HuH-7.5 (cell line): ENCODE measurements at regions not wholly inside any gene's neighbourhood (a gene's known extent, or its start where the extent isn't known, plus 50 kb on each side); places are given as distances from the start of the nearest gene placed in this dataset.
A peak's percentile ranks its signal among the peaks of the same experiment; 100 is the strongest.

ENCODE experiments used
- DNase-seq: peaks from one replicate; pipeline ENCODE4 v3.0.0; 2011; ENCODE audit warnings: low spot score

DNA sequence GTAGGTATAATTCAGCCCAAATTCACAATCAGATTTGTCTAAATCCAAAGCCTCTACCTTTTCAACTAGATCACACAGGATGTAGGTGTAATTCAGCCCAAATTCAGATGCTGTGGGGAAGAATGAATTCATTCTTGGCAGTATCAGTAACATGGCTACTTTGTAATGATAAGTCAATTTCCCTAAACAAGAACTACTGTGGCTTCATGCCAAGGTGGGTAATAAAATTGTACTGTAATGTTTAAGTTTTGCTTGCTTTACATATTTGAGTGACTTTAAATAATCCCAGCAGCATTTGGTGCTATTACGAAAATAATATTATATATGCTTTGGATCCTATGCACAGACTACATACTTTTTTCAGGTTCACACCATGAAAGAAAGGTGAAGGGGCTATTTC is 239.1 kb downstream of the HDGFL1 start:
- DNase-seq, result no peak

DNA sequence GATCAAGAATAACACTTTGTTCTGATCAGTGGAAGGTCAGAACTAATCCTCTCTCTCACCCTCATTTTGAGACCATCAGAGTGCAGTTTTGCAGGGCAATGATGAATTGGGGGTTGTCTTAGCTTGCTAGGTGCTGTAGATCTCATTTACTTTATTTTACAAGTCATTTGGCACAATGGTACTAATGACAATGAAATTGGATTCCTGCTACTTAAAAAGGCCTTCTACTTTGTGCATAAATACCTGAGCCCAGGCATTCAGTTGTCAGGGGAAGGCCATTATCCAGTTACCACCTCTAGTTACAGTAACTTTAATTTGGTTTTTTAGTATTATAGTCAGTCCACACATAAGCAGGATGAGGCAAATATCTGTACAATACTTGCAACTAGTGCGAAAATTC is 240.0 kb downstream of the HDGFL1 start:
- no peak for DNase-seq

DNA sequence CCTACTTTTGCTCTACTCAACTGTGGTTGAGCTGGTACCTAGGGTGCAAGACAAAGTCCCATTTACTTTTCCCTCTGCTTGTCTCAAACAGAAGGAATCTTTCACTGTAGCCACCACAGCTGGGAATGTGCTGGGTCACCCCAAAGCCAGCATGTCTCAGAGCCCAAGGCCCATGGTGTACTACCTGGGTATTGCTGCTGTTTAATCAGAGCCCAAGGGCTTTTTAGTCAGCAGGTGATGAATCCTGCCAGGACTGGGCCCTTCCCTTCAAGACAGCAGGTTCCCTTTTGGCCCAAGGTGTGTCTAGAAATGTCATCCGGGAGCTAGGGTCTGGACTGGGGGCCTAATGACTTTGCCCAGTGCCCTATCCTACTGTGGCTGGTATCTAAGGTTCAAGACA is 249.8 kb downstream of the HDGFL1 start:
- no peak for DNase-seq

DNA sequence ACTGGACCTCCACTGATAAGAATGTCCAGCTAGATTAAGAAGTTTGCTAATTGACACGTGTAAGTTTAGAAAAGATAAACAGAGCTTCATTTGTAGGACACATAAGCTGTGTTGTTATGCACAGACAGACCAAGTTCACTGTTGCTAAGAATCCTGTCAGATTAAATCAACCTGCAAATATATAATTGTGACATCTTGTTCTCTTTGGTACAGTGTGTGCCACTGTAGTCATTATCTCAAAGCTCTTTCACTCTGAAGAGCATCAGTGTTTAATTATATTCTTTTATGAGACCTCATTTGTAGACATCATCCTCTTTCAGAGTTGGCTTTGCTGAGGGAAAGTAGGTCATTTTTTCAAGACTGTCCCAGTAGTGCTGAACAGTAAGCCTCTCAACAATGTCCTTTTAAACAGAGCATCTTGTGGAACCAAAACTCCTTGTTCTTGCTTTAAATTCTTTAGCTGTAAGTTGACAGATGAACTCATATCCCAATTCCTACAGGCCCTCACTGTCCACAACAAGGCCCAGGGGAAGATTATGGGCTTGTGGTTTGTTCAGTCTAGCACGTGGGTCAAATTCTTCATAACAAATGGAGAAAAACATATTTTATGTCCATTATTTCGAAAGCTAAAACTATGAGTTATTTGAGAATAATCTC is 252.4 kb downstream of the HDGFL1 start:
- DNase-seq, result no peak

DNA sequence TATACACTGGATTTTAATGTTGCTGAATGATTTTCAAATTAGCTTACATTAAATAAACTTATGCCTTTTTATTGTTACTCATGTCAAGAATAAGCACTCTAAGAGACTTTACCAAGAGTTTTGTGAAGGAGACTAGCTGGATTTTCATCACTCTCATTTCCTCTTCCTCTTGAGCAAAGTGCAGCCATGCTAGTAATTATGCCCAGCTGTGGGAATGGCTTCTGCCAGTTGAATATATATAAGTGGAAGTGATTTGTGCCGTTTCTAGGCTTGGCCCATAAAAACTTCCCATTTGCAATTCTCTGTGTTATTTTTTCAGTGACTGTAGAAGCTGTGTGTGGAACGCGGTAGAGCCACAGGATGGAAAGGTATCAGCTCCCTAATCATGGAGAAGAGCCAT is 255.8 kb downstream of the HDGFL1 start:
- DNase-seq, result no peak

DNA sequence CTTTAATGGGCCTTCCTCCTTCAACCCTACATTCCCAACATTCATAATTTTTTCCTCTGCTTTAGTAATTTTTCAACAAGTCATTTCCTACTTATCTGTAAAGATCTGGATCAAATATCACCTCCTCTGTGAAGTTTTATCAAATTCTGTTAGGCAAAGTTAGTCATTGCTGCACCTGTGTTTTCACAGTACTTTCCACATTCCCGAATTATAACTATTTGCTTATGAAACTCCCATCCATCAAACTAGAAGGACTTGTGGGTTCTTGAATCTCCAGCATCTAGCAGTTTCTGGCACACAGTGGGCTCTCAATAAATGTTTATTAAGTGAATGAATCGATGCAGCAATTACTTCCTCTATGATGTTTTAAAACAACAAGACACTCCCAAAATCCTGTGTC is 257.6 kb downstream of the HDGFL1 start:
- no peak for DNase-seq

DNA sequence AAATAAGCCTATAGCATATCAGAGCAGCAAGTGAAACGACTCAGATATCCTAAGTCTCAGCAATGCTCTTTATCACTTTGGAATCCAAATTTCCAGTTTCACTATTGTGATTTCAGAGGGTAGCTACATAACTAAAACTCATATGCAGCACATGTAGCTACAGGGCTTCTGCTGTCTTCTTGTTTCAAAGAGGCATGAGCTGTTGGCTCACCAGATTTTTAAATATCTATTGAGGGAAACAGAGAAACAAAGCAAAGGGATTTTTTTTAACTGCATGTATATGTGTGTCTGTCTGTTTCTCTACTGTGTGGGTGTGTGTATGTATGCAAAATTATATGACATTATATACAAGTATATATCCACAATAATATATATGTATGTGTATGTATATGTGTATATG is 258.4 kb downstream of the HDGFL1 start:
- no peak for DNase-seq

DNA sequence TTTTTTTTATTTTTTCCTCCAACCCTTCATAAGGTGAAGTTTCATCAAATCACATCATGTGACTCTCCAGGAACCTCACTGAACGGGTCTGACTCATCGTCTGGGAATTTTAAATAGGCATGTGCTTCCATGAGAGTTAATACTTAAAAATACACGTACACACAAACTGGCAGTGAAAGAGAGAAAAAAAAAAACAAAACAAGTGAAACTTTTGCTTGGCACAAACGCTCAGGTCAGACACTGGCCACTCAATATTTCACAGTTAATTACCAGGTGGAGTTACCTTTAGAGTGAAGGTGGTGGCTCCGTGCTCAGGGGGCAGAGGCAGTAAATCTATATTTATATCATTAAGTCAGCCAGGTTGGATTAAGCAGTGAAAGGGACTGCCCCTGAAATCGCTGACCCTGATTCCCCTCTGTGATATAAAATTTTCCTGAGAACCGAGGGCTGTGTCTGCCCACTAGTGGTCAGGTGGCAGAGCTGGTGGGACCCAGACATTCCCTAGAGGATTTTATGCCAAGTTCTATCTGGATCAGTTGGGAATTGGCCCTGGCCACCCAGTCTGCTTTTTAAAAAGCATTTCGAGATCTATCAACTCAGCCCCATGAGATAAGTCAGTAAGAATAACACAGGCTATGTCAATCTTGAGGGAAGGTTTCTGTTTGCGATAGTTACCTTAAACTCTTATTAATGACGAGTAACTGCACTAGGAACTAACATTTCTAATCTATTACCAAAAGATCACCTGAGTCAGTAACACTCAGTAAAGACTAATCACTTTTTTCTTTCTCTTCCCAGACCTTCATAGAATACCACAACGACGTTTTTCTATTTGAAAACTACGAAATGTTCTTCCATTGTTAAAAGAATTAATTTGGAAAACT is 259.1 kb downstream of the HDGFL1 start:
- peak; percentile 46 for DNase-seq

DNA sequence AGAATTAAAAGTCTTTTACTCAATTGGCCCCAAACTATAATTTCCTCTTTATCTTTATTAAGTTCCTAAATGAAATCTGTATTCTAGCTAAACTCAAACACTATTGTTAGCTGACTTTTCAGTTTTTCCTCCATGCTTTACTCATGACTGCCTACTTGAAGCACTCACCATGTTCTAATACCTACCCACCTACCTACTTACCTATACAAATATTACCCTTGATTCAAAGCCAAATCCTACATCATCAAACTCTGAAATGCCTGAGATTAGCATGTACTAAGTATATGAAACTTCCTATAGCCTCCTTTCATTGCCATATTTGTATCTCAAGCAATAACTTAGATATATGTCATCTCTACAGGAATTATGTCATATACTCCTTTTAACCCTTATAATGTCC is 259.7 kb downstream of the HDGFL1 start:
- DNase-seq, result no peak

DNA sequence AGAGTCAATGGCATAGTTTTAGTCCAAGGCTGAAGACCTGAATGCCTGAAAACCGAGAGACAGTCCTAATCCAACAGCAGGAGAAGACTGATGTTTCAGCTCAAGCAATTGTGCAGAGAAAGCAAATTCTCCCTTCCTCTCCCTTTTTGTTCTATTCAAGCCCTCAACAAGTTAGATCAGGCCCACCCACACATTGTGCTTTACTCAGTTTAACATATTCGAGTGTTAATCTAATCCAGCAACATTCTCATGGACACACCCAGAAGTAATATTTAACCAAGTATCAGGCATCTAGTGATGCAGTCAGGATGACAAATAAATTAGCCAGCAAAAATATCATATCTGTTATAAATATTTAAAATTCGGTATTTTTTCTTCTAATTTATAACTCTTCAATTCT is 261.1 kb downstream of the HDGFL1 start:
- DNase-seq, result no peak

DNA sequence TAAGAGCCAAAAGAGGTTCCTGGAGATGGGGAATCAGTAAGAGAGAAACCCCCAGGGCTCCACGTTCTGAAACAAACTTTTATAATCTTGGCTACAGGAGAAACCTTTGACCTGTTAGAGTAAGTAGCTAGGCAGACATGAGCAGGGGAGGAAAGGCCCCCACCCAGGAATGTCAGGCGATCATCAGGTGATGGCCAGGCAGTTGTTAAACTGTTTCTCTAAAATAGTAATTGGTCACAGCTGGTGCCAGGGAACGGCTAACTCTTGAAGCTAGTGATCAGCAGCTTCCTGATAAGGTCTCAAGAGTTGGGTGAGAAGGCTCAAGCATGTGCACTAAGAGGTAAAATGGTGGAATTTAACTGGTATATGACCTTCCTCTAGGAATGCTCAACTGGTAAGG is 263.8 kb downstream of the HDGFL1 start:
- no peak for DNase-seq

DNA sequence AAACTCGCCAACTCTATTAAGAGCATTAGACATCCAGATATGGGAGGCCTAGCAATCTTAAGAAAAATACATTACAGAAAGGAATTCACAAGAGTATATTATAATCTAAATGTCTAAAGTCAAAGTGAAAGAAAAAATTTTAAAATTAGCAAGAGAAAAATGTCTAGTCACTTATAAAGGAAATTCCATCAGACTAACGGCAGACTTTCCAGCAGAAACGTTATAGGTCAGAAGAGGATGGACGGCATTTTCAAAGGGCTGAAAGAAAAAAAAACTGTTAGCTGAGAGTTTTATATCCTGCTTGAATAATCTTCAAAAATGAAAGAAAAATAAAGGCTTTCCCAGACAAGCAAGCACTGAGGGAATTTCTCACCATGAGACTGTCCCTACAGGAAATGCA is 269.0 kb downstream of the HDGFL1 start:
- DNase-seq, result no peak

DNA sequence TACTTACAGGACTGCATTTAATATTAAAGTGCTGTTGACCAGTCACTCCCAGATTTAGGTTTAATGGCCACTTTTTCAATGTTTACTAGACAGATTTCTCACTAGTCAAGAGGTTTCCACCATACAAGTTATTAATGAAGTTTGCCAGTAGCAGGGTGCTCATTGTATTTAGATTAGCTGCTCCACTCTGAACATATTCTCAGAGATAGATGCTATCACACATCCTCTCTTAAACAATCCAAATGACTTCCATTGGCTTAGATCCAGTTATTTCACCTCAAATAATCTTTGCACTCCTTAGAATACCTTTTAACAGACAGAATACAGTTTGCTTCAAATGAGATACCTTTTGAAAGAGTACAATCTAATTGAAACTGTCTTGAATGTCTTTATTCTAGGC is 276.1 kb downstream of the HDGFL1 start:
- no peak for DNase-seq

DNA sequence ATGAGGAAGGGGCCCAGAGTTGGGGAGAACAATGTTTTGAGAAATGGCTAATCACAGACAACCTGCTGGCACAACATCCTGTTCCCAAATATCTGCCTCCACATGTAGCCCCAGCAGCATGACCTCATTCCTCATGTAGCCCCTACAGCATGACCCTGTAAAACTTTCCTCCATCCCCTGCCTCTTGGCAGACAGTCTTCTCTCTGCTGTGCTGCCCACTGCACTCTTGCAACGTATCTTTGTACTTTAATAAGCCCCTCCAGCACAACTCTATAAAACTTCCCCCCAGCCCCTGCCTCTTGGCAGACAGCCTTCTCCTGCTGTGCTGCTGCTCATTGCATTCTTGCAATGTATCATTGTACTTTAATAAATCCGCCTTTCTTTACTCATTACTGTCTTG is 278.8 kb downstream of the HDGFL1 start:
- no peak for DNase-seq

DNA sequence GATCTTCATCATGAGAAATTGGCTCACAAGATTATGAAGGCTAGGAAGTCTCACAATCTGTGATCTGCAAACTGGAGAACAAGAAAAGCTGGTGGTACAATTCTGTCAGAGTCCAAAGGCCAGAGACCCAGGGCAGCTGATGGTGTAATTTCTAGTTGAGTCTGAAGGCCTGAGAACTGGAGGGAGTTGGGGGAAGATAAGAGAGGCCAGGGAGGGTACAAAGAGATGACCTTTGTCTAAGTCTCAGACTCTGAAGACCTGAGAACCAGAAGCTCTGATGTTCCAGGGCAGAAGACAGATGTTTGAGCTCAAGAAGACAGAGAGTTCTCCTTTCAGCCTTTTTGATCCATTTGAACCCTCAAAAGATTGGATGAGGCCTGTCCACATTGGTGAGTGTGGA is 280.6 kb downstream of the HDGFL1 start:
- no peak for DNase-seq

DNA sequence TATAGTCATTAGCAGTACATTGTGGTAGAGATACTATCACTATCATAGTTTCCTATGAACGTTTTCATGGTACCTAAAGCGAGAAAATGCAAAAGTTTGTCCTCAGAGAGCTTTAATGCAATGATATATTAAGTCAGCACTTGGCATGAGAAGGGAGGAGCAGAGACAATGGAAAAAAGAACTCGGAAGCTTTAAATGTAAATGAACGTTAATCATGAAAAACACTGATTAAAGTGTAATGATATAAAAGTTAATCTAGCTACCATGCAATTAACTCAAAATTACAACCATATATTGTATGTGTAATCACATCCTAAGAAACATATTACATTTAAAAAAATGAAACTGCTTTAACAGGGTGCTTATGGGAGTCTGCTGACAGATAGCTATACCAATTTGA is 282.7 kb downstream of the HDGFL1 start:
- DNase-seq, result no peak

DNA sequence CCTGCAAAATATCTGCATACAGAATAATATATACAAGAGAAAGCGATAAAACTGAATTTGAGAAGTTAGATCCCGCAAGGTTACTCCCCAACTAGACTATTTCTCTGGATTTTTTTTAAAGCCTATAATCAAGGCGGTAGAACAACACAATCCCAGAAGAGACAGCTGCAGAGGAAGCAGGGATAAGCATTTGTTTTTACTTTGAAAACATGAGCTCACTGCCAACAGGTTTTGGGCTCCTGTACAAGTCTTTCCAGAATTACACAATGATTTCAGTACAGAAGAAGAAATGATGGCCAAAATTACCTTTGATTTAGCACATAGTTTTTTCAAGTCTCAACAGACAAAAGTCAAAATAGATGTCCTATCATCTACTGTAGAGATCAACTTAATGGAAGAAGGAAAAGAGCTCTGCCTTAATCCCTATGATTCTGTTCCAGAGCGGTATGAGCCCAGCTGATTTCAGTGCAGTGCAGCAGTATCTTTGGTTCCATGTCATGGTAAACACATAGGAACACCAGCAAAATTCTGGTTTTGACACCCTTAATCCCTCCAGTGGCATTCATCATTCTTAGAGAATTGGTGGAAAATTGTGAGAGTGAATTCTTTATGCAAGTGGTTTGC is 304.3 kb downstream of the HDGFL1 start:
- no peak for DNase-seq

DNA sequence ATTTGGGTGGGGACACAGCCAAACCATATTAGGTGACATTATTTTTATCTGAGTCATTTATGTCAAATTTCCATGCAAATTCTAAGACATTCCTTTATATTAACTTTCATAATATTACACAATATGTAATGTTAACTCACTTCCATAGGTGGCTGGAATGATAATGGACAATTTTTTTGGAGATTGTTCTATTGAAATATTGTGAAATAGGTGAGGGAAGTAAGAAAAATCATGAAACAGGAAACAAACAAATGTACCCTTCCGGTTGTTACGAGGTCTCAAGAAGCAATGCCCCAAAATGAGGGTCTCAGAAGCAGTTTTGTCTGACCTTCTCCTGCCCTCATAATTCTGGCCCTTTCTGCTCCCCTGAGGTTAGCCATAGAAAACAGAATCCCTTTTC is 306.5 kb downstream of the HDGFL1 start:
- no peak for DNase-seq

DNA sequence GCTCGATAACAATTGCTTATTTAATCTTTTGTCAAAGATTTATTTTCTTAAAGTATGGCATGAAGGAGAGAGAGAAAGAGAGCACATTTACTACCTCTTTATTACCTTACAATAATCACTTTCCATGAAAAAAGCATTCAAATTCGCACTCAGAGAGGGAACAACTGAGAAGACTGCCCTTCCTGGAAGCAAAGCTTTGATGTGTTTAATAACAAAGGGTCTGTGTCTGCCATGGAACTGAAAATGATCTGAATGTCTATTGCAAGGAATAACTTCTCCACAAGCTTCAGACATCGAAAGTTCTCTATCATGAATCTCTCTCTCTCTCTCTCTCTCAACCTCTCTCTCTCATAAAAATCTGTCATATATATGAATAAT is 308.9 kb downstream of the HDGFL1 start:
- no peak for DNase-seq

DNA sequence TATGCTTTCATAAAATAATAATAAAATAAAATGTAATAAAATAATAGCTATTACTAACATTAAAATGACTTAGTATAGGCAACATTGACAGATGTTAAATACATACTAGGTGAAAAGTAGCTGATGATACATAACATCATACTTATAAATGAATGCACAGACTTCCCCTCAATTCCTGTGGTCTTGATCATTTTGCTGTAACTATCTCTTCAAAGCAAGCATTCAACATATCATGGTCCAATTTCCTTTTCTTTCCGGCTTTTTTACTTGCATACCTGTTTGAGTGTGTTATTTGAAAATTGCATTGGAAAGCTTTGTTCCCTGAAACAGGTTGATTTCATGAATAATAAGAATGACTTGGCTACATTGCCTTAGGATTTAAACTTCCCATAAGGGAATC is 309.3 kb downstream of the HDGFL1 start:
- DNase-seq, result no peak

DNA sequence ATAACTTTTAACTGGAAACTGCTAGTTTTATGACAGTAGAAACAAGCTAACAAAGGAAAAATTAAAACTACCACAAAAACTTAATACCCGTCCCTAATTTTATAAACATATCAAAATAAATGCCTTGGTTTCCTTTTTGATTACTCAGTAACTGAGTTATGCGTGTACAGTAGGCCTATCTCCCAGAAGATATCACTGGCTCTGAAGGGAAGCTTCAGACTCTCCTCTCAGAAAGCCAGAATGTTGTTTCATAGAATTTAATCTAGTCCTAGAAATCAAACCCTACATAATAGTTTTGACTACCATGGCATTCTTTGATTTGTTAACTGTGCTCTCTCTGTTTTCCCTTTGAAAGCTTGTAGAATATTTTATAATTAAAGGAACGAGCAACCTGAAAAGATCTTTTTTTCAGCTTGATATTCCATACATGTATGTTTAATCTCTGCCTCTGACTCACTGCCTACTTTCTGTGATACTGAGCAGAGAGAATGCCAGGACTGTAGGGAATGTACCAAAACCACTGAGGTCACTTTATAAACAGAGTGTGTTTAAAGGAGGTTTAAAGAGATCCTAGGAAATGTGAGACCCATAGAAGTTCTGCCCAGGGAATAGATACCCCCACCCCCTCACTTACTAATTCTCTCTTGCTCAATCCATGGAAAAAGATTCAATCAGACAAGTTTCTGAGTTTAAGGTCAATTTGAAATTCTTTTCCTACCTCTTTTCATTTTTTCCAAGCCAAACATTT is 311.5 kb downstream of the HDGFL1 start:
- DNase-seq, result no peak

DNA sequence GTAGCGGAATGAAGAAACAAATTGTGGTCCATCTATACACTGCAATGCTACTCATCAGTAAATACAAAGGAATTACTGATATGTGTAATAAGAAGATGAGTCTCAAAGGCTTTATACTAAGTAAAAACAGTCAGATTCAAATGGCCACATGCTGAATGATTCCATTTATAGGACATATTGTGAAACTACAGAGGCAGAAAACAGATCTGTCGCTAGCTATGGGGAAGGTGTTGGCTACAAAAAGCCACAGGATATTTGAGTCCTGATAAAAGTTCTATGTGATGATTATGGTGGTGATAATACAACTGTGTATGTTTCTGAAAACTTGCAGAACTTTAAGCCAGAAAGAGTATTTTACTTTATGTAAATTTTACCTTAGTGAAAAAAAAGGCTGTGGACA is 313.2 kb downstream of the HDGFL1 start:
- no peak for DNase-seq
